ENCODE measurements at regions not wholly inside any gene's neighbourhood (a gene's known extent, or its start where the extent isn't known, plus 50 kb on each side); places are given as distances from the start of the nearest gene placed in this dataset.

GRCh38 chr3:90025019-90025418, 917.6 kb downstream of the EPHA3 start:
- TF ChIP-seq POLR2A (IDR thresholded peaks at IDR 0.05; ENCODE audit: control extremely low read depth in 1 of 2, low read depth in 2 of 2, low read length in 2 of 2) (no peak), NANOG (IDR thresholded peaks at IDR 0.05; ENCODE audit: insufficient read depth, low read depth, low read length, poor library complexity, severe bottlenecking) (no peak), TAF1 (IDR thresholded peaks at IDR 0.05; ENCODE audit: low read depth, low read length) (no peak), JUN (IDR thresholded peaks at IDR 0.05; ENCODE audit: low read depth, low read length) (no peak)

Measured in H1 (cell line).